HCT116 (cell line): ENCODE measurements at regions not wholly inside any gene's neighbourhood (a gene's known extent, or its start where the extent isn't known, plus 50 kb on each side); places are given as distances from the start of the nearest gene placed in this dataset.

ENCODE experiments used
- ATAC-seq: fragments of 200-7000 bp; cut with Tn5 transposase; 2 replicates; pipeline ENCODE4 v1.9.1; 2020; ENCODE audit warnings: mild to moderate bottlenecking, moderate library complexity
- BruUV-seq: library from RNA; stranded (reverse); fragments of 400-500 nt; replicated peaks from 2 replicates; lab custom pipeline; 2021; lab: Mats Ljungman, UMichigan
- CTCF ChIA-PET: fragments of 300-600 bp; sonication (Branson Sonifier 250); formaldehyde crosslinking; loops from one replicate; lab custom pipeline; 2021; ENCODE audit warnings: antibody characterized with exemption; lab: Charles Lee
- POLR2A ChIA-PET: fragments of 300-600, 350-600 bp; sonication (Branson Sonifier 250); formaldehyde crosslinking; loops from one replicate; lab custom pipeline; 2021; ENCODE audit warnings: antibody characterized with exemption; lab: Charles Lee
- RAD21 ChIA-PET, 2 experiments: fragments of 300-600 bp; sonication (Branson Sonifier 250); formaldehyde crosslinking; loops; one replicate each; lab custom pipeline; 2023; ENCODE audit warnings: low total read pairs in 2 of 2; ENCODE audit not compliant: uncharacterized antibody in 2 of 2, unreplicated experiment in 2 of 2, low non-redundant PET in 1 of 2; lab: Charles Lee
- DNase-seq: peaks from one replicate; pipeline ENCODE4 v3.0.0-alpha.2; 2010; ENCODE audit warnings: low read depth, low spot score
- H2AFZ ChIP-seq: fragments of 200-600 bp; shearing (Covaris generic), sonication (generic); 2 replicates; pipeline ENCODE4 v1.6.1; 2017; ENCODE audit warnings: low read depth, mixed run types, mixed read lengths, antibody characterized with exemption, low read length; ENCODE audit not compliant: poor library complexity, severe bottlenecking
- H3K27ac ChIP-seq: 2 replicates; pipeline ENCODE4 v1.5.1; 2012; ENCODE audit warnings: low read depth, low read length
- H3K27me3 ChIP-seq: fragments of 200-600 bp; sonication (generic); 2 replicates; pipeline ENCODE4 v1.6.1; 2016; ENCODE audit warnings: mixed run types, low read length, mixed read lengths; ENCODE audit not compliant: insufficient read depth
- H3K36me3 ChIP-seq, 2 experiments: fragments of 200-500 bp in 1 of 2; fragments of 200-600 bp in 1 of 2; sonication (Bioruptor generic) in 1 of 2; sonication (generic) in 1 of 2; 2 replicates each; pipeline versions ENCODE4 v1.5.1 to v1.6.1; 2014 to 2016; ENCODE audit warnings: low read length in 2 of 2, inconsistent platforms in 1 of 2, mixed read lengths in 1 of 2, mixed run types in 1 of 2; ENCODE audit not compliant: insufficient read depth in 2 of 2, control insufficient read depth in 1 of 2
- H3K4me1 ChIP-seq, 2 experiments: fragments of 200-600 bp in 1 of 2; sonication (generic) in 1 of 2; 2 replicates each; pipeline versions ENCODE4 v1.5.1 to v1.6.1; 2012 to 2017; ENCODE audit warnings: low read length in 2 of 2, inconsistent platforms in 1 of 2, mild to moderate bottlenecking in 1 of 2, mixed read lengths in 1 of 2, mixed run types in 1 of 2, moderate library complexity in 1 of 2; ENCODE audit not compliant: insufficient read depth in 2 of 2, control insufficient read depth in 1 of 2
- H3K4me2 ChIP-seq: fragments of 200-600 bp; sonication (generic); 2 replicates; pipeline ENCODE4 v1.6.1; 2017; ENCODE audit warnings: mixed run types, low read length, mixed read lengths
- H3K4me3 ChIP-seq, 2 experiments: fragments of 200-600 bp in 1 of 2; sonication (generic) in 1 of 2; replicated peaks in 1 of 2; 2 replicates each; pipeline ENCODE4 v1.5.1; 2011 to 2016; ENCODE audit warnings: low read length in 2 of 2, control low read depth in 1 of 2, low read depth in 1 of 2, mild to moderate bottlenecking in 1 of 2, mixed read lengths in 1 of 2, mixed run types in 1 of 2
- H3K79me2 ChIP-seq: fragments of 200-600 bp; sonication (generic); 2 replicates; pipeline ENCODE4 v1.6.1; 2017; ENCODE audit warnings: mild to moderate bottlenecking, mixed run types, low read length, moderate library complexity, mixed read lengths; ENCODE audit not compliant: insufficient read depth
- H3K9ac ChIP-seq: fragments of 200-600 bp; sonication (generic); 2 replicates; pipeline ENCODE4 v1.6.1; 2016; ENCODE audit warnings: low read length, mixed read lengths
- H3K9me2 ChIP-seq: fragments of 200-600 bp; sonication (generic), shearing (Covaris generic); 2 replicates; pipeline ENCODE4 v1.6.1; 2017; ENCODE audit warnings: mixed run types, mild to moderate bottlenecking, moderate library complexity; ENCODE audit not compliant: insufficient read depth
- H3K9me3 ChIP-seq, 2 experiments: fragments of 200-500 bp in 1 of 2; fragments of 200-600 bp in 1 of 2; sonication (Bioruptor generic) in 1 of 2; sonication (generic) in 1 of 2; 2 replicates each; pipeline ENCODE4 v1.6.1; 2014 to 2017; ENCODE audit warnings: low read length in 2 of 2, mixed read lengths in 2 of 2, inconsistent platforms in 1 of 2, low read depth in 1 of 2, mild to moderate bottlenecking in 1 of 2, mixed run types in 1 of 2, moderate library complexity in 1 of 2; ENCODE audit not compliant: control insufficient read depth in 1 of 2, insufficient read depth in 1 of 2
- H4K20me1 ChIP-seq: fragments of 200-600 bp; sonication (generic), shearing (Covaris generic); 2 replicates; pipeline ENCODE4 v1.6.1; 2017; ENCODE audit warnings: mixed run types, mild to moderate bottlenecking, moderate library complexity; ENCODE audit not compliant: insufficient read depth
- CEBPB ChIP-seq: IDR thresholded peaks from 2 replicates; pipeline ENCODE4 v1.6.1; 2012; ENCODE audit warnings: low read depth
- EZH2 ChIP-seq: fragments of 200-600 bp; sonication (generic); IDR thresholded peaks from 2 replicates; pipeline ENCODE4 v1.6.1; 2017; ENCODE audit warnings: antibody characterized with exemption, mixed run types
- MAX ChIP-seq: IDR thresholded peaks from 2 replicates; pipeline ENCODE4 v1.6.1; 2012
- POLR2A ChIP-seq: IDR thresholded peaks from 2 replicates; pipeline ENCODE4 v1.7.0; 2011; ENCODE audit warnings: borderline replicate concordance; ENCODE audit not compliant: insufficient read depth, insufficient read length; ENCODE audit errors: extremely low read depth
- POLR2AphosphoS5 ChIP-seq: IDR thresholded peaks from 2 replicates; pipeline ENCODE4 v1.6.1; 2011; ENCODE audit warnings: mild to moderate bottlenecking, low read depth, low read length, moderate library complexity
- SIN3A ChIP-seq: IDR thresholded peaks from 2 replicates; pipeline ENCODE4 v1.6.1; 2012; ENCODE audit warnings: low read depth
- SRF ChIP-seq: IDR thresholded peaks from 2 replicates; pipeline ENCODE4 v1.6.1; 2012; ENCODE audit warnings: low read depth
- TCF7L2 ChIP-seq: IDR thresholded peaks from 2 replicates; pipeline ENCODE4 v1.7.0; 2011; ENCODE audit warnings: borderline replicate concordance, inconsistent platforms; ENCODE audit not compliant: insufficient read depth, insufficient read length; ENCODE audit errors: extremely low read depth
- ZFX ChIP-seq: fragments of 450-650 bp; IDR thresholded peaks from 2 replicates; pipeline ENCODE4 v1.6.1; 2017
- ZNF274 ChIP-seq: fragments of 200-500 bp; sonication (Bioruptor generic); IDR thresholded peaks from 2 replicates; pipeline ENCODE4 v1.6.1; 2014; ENCODE audit warnings: mild to moderate bottlenecking, low read depth, low read length, inconsistent platforms
- intact Hi-C: fragments of 100-400 bp; cut with micrococcal nuclease; formaldehyde crosslinking; loops from 2 replicates; pipeline ENCODE4 v1.10.0; 2022
- TF ChIP-seq, protein P1 (sequence below), 3 experiments: fragments of 200-600 bp in 1 of 3; sonication (generic) in 1 of 3; IDR thresholded peaks in 2 of 3; conservative IDR thresholded peaks in 1 of 3; 2 replicates each; pipeline ENCODE4 v1.5.1; 2012 to 2017; ENCODE audit warnings: low read depth in 2 of 3, low read length in 2 of 3, antibody characterized with exemption in 1 of 3, borderline replicate concordance in 1 of 3, control low read depth in 1 of 3, mild to moderate bottlenecking in 1 of 3, mixed read lengths in 1 of 3, mixed run types in 1 of 3, moderate library complexity in 1 of 3; ENCODE audit not compliant: insufficient read depth in 1 of 3
- TF ChIP-seq, protein P2 (sequence below): IDR thresholded peaks from 2 replicates; pipeline ENCODE4 v1.6.1; 2011; ENCODE audit warnings: mild to moderate bottlenecking, low read length, moderate library complexity; ENCODE audit not compliant: insufficient replicate concordance; ENCODE audit errors: extremely low read depth

DNA sequence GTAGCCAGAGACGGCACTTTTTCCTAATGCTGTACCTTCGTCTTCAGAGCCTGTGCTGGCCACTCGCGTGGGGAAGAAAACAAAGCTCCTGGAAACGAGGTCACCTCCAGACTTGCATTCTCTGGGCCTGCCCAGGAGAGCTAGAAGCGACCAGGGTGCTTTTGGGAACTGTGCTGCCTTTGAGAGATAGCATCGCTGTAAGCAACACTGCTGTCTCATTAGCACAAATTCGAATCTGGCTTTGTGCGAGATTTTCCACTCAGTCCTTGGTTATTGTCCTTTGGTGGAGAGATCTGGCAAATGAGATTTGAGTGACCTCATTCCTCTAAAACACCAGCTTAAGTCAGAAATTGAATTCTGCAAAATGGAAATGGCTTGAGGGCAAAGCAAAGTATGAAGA is 66.1 kb upstream of the TLR3 start (continued):
- TF ChIP-seq TCF7L2 (no peak), SRF (no peak), MAX (no peak)
- TF ChIP-seq, protein P1, sequence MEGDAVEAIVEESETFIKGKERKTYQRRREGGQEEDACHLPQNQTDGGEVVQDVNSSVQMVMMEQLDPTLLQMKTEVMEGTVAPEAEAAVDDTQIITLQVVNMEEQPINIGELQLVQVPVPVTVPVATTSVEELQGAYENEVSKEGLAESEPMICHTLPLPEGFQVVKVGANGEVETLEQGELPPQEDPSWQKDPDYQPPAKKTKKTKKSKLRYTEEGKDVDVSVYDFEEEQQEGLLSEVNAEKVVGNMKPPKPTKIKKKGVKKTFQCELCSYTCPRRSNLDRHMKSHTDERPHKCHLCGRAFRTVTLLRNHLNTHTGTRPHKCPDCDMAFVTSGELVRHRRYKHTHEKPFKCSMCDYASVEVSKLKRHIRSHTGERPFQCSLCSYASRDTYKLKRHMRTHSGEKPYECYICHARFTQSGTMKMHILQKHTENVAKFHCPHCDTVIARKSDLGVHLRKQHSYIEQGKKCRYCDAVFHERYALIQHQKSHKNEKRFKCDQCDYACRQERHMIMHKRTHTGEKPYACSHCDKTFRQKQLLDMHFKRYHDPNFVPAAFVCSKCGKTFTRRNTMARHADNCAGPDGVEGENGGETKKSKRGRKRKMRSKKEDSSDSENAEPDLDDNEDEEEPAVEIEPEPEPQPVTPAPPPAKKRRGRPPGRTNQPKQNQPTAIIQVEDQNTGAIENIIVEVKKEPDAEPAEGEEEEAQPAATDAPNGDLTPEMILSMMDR (IDR thresholded peaks at IDR 0.05 in 2 of 3, conservative IDR thresholded peaks at IDR 0.05 in 1 of 3; ENCODE audit: borderline replicate concordance in 1 of 3, insufficient read depth in 1 of 3, low read depth in 2 of 3, low read length in 2 of 3) = no peak
- TF ChIP-seq, protein P2, sequence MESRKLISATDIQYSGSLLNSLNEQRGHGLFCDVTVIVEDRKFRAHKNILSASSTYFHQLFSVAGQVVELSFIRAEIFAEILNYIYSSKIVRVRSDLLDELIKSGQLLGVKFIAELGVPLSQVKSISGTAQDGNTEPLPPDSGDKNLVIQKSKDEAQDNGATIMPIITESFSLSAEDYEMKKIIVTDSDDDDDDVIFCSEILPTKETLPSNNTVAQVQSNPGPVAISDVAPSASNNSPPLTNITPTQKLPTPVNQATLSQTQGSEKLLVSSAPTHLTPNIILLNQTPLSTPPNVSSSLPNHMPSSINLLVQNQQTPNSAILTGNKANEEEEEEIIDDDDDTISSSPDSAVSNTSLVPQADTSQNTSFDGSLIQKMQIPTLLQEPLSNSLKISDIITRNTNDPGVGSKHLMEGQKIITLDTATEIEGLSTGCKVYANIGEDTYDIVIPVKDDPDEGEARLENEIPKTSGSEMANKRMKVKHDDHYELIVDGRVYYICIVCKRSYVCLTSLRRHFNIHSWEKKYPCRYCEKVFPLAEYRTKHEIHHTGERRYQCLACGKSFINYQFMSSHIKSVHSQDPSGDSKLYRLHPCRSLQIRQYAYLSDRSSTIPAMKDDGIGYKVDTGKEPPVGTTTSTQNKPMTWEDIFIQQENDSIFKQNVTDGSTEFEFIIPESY = no peak

GRCh38 chr4:186003746-186004145 is 65.2 kb upstream of the TLR3 start:
- Histone ChIP-seq H3K4me1 (no peaks in the 10 kb centered on the region), H3K9me3 (no peaks in the 10 kb centered on the region), H3K27me3 (no peaks in the 10 kb centered on the region), H3K79me2 (no peaks in the 10 kb centered on the region), H3K27ac (no peak overlapping the region), H3K36me3 (no peaks in the 10 kb centered on the region), H2AFZ (no peak overlapping the region), H3K4me2 (no peak overlapping the region), H4K20me1 (no peaks in the 10 kb centered on the region), H3K4me3 (no peak overlapping the region), H3K9ac (no peak overlapping the region), H3K9me2 (no peaks in the 10 kb centered on the region)
- POLR2A ChIA-PET = no interaction called here
- no TSS peak for BruUV-seq
- ATAC-seq (no peak), DNase-seq (no peak)
- CTCF ChIA-PET = no interaction called here
- RAD21 ChIA-PET = no interaction called here
- intact Hi-C loops = no loop called here
- TF ChIP-seq SIN3A (no peak), ZNF274 (no peak), POLR2A (no peak), ZFX (no peak), EZH2 (no peak), MAX (no peak), POLR2AphosphoS5 (no peak), CEBPB (no peak)
